NCI-H1092 treated with DMSO at 0.1 percent for 48 hours (cell line): ENCODE measurements at regions not wholly inside any gene's neighbourhood (a gene's known extent, or its start where the extent isn't known, plus 50 kb on each side); places are given as distances from the start of the nearest gene placed in this dataset.
"Not testable (repeated sequence)": the region's sequence is repeated elsewhere in the genome, so short reads cannot be mapped to it uniquely, and the experiment has no call there.

ENCODE experiments used
- DNase-seq: peaks from one replicate; lab custom pipeline; 2025; lab: John Stamatoyannopoulos, UW

DNA sequence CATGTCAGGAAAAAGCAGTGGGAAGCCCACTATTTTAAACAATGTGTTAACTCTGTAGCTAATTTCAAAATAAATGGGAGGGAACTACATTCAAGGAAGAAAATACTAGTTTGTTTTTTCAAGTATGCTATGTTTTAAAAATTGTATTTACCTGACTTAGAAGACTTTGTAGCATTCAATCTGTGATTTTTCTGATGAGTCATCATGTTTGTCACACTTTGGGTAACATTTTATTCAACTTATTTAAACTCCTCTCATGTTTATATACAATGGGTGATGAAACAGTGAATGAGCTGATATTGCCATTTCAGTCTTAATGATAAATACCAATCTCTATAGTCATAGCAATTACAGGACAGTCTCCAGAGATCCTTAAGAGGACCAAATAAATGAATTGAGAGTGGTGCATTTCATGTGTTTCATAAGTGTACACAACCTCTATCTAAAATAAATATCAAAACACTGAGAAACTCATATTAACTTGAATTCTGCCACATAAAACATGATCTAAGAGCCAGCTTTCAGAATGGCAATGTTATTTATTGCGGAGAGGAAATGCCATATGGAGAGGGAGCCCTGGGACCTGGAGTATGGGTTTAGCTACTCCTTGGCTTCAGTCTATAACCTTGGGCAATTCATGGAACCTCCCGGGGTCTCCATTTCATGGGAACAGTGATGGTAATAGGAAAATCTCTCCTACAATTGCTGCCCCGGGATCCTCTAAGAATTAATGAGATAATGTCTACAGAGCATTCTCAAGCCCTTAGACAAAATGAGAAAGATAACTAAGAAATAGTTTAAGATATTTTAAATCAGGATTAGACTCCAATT, 913.9 kb downstream of the TLE4 start:
- no peak for DNase-seq

- DNase-seq, result not testable (repeated sequence)
These were observed 910.5 kb downstream of the TLE4 start for GRCh38 chr9:80482251-80482650.

DNA sequence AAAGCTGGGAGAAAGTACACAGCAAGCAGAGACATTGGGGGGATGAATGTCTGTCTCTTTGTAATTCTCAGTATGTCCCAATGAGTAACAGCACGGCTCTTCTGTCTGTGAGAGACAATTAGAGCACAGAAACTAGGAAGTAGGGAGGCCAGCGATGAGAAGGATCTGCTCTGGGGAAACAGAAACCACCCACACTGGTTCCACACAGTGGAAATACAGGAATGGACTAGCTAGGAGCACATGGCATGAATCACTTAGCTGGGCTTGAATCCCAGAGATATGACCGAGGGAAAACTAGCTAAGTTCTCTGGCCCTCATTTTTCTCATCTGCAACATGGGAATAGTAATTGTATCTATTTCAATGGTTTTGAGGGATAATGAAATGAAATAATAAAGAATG, 895.9 kb downstream of the TLE4 start:
- no peak for DNase-seq

- no peak for DNase-seq
These were observed 893.8 kb downstream of the TLE4 start for GRCh38 chr9:80465556-80465955.

- DNase-seq, result no peak
These were observed 877.7 kb downstream of the TLE4 start for GRCh38 chr9:80449513-80449912.

DNA sequence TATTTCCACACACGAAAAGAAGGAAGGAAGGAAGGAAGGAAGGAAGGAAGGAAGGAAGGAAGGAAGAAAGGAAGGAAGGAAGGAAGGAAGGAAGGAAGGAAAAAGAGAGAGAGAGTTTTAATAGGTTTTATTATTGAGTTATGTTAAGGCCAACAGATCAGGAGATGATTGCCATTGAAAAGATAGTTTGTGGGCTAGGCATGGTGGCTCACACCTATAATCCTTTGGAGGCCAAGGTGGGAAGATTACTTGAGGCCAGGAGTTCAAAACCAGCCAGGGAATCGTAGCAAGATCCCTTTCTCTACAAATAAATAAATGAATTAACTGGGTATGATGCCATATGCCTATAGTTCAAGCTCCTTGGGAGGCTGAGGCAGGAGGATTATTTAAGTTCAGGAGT, 877.2 kb downstream of the TLE4 start:
- no peak for DNase-seq

DNA sequence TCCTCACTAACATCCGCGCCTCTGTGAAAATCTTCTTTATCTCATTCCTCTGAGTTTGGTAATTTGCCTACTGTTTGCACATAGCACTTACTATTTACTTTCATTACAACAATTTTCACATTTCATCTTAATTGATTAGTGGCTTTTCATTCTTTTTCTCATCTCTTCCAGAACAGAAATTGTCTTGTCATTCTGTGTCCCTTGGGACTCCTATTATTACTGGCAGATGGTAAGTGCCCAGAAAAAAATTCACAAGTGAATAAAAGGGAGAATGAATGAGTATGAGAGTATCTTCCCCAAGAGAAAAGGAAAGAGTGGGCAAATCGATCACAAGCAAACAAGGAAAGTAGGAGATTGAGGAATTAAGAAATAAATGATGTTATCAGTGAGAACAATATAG, 876.1 kb downstream of the TLE4 start:
- no peak for DNase-seq

GRCh38 chr9:80440724-80441123, 869.0 kb downstream of the TLE4 start:
- DNase-seq, result no peak

DNA sequence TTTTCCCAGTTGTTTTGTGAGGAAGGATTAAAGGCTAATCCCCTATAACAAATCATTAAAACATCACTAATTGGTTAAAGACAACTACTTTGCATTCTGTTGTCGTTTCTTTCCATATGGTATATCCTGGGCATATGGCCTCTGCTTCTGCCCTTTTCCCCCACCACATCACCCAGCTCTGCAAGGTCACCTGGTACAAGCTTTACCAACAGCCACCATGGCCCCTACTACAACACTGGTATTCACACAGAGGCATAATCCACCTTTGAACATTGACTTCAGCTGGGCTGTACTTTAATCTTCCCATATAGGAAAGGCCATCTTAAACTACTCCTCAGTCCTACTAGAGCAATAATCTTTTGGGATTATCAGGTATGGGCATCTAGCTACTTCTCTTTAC, 866.1 kb downstream of the TLE4 start:
- DNase-seq, result no peak

DNA sequence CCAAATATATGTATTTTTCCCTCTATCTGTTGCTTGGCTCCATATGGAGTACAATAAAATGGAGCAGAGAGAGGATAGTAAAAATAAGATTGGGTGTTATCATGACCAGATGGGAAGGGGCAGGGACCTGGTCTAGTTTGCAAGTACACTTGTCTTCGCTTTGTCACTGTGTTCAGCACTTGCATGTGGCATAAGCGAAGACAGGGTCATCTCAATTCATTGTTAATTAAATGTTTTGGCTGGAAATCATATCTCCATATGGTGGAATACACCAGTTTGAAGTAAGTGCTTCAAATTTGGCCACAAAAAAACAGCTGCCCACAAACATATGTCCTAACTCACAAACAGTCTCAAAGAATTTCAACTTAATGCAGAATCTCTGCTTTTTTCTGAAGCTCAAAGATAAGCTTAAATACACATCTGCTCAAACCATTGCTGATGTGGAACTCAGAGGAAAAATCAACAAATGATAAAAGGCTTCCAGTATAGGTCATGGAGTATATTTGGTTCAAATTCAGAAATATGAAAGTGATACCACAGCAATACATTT, 865.4 kb downstream of the TLE4 start:
- no peak for DNase-seq

DNA sequence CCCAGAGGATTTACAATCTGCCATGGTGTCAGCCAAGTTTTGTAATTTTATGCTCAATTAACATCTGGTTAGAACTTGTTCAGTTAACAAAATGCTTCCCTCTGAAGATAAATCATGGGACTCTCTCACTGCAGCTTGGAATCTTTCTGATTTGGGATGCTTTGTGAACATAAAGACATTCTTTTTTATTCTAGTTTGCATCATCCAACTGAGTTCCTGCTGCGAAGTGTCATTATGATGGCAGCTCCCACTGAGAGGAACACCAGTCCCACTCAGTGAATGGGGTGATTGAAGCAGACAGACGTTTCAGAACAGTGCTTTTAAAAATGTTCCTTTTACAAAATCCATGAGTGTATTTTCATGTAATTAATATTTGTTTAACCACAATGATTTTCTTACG, 863.8 kb downstream of the TLE4 start:
- DNase-seq, result no peak

DNA sequence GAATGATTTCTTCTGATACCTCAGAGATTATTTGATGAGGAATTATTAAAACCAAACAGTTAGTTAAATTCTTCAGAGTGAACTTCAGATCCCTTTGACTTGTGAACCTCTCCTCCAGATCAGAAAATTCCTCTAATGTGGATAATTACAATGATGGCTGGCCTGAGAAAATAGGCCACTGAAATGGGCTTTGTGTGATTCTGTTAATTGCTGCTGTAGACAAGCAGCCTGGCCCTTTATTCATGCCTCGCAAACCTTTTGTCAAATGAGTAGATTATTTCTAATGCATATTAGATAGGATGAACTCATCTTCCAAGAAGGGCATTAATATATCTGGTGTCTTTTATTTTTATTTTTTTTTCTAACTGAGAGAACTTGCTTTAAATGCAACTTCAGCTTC, 855.2 kb downstream of the TLE4 start:
- no peak for DNase-seq

- DNase-seq, result no peak
These were observed 845.5 kb downstream of the TLE4 start for GRCh38 chr9:80417211-80417773.

DNA sequence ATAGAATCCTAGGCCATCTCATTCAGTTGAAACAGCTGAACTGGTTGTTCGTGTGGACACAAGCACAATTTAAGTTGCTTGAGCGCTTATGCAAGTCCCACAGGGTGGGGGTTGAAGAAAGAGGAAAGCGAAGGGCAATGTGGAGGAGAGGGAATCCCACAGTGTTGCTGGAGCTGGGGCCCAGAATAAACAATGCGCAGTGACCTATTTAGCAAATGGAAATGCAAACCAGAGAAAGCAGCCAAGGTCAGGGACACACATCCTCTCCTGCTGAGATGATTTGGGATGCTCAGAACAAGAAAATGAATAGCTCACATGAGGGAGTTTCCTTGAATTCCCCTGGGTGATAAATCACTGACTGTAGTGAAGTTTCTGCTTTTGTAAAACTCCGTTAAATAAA, 838.3 kb downstream of the TLE4 start:
- DNase-seq, result no peak

DNA sequence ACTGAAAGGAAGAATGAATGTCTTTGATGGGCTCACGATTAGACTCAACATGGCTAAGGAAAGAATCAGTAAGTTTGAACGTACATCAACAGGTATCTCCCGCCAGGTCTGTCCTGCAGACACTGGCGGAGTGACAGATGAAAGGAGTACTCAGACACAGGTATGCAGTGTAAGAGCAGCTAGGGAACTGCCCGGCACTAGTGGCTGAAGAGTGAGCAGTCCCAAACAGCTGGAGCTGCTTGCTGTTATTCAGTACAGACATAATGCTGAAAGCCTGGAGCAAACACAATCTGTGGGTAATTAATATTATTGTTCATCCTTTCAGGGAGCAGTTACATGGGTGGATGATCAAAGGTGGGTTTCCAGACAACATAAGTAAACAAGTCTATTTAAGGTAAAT, 835.5 kb downstream of the TLE4 start:
- DNase-seq, result no peak

- DNase-seq, result no peak
These were observed 829.5 kb downstream of the TLE4 start for GRCh38 chr9:80401243-80401642.

GRCh38 chr9:80400624-80401230, 829.0 kb downstream of the TLE4 start:
- no peak for DNase-seq

- no peak for DNase-seq
These were observed 827.8 kb downstream of the TLE4 start for GRCh38 chr9:80399606-80400005.

- DNase-seq, result no peak
These were observed 816.1 kb downstream of the TLE4 start for GRCh38 chr9:80387828-80388227.

- no peak for DNase-seq
These were observed 813.5 kb downstream of the TLE4 start for GRCh38 chr9:80385246-80385645.

GRCh38 chr9:80383331-80383730, 811.6 kb downstream of the TLE4 start:
- no peak for DNase-seq

DNA sequence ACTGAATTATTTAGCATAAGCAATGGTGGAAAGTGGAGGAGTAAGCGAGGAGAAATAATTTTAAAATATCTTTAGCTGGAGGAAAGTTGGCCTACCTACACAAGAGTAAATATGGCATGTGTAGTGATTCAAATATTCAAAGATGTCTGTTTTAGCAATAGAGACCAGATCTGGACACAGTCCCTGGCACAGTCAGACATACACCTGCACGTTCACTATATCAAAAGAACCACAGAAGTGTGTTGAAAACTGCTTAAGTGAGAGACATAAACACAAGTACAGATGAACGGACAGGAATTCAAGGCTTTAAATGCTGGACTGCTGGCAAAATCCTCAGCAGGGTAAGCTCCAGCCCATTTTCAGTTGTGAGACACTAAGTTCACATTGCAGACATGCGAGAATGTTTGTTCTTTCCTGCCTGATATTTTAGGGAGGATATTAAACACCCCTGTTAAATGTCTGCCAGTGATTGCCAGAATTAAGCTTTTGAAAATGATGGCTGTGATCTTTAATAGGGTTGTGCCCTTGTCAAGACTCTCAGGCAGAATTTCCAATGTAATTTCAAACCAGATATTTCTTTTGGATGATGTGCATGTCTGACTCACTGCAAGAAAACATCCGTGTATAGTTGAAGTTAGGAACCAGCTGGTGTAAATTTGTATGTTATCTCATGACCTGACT, 810.6 kb downstream of the TLE4 start:
- DNase-seq, result no peak

DNA sequence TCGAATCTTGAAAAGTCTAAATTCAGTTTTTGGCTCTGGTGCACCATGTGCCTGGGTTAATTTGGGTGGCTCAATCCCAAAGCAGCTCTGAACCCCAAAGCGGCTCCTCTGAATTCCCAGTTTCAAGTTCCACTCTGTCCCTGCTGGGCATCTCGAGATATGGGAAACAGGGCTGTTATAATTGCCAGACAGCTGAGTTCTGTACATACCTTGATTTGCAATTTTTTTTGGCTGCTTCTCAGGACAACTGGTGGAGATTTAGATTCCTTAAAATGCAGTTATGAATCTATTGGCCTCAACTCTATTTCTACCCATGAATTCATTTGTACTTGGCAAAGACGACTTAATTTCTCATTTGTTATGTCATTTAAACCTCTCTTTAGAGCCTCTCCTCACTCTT, 808.5 kb downstream of the TLE4 start:
- no peak for DNase-seq
